ENCODE measurements at regions not wholly inside any gene's neighbourhood (a gene's known extent, or its start where the extent isn't known, plus 50 kb on each side); places are given as distances from the start of the nearest gene placed in this dataset.

- DNase-seq: no peak
Observed at GRCh38 chr3:111244760-111245159, 173.1 kb downstream of the NECTIN3 start.

GRCh38 chr3:111246967-111247760 lies 175.5 kb downstream of the NECTIN3 start:
- DNase-seq: no peak

- no peak for DNase-seq
Observed at GRCh38 chr3:111248406-111248805, 176.8 kb downstream of the NECTIN3 start.

- DNase-seq: no peak
Observed at GRCh38 chr3:111249421-111249820, 177.8 kb downstream of the NECTIN3 start.

- no peak for DNase-seq
Observed at GRCh38 chr3:111252779-111253178, 181.2 kb downstream of the NECTIN3 start.

- no peak for DNase-seq
Observed at GRCh38 chr3:111253733-111254132, 182.1 kb downstream of the NECTIN3 start.

- DNase-seq: no peak
Observed at GRCh38 chr3:111260878-111261277, 189.3 kb downstream of the NECTIN3 start.

- DNase-seq: no peak
Observed at GRCh38 chr3:111269777-111270176, 198.2 kb downstream of the NECTIN3 start.

GRCh38 chr3:111277226-111277625 lies 205.6 kb downstream of the NECTIN3 start:
- no peak for DNase-seq

GRCh38 chr3:111278959-111279358 lies 207.3 kb downstream of the NECTIN3 start:
- DNase-seq: no peak

GRCh38 chr3:111282024-111282423 lies 210.4 kb downstream of the NECTIN3 start:
- no peak for DNase-seq

GRCh38 chr3:111283165-111283564 lies 211.5 kb downstream of the NECTIN3 start:
- no peak for DNase-seq

GRCh38 chr3:111284503-111285183 lies 213.0 kb downstream of the NECTIN3 start:
- DNase-seq: peak; percentile 18

GRCh38 chr3:111285184-111285538 lies 213.5 kb downstream of the NECTIN3 start:
- DNase-seq: no peak

GRCh38 chr3:111285694-111286093 lies 214.1 kb downstream of the NECTIN3 start:
- DNase-seq: peak; percentile 91

GRCh38 chr3:111286746-111287145 lies 215.1 kb downstream of the NECTIN3 start:
- DNase-seq: no peak

GRCh38 chr3:111292117-111292516 lies 220.5 kb downstream of the NECTIN3 start:
- DNase-seq: no peak

- DNase-seq: no peak
Observed at GRCh38 chr3:111299192-111299615, 227.6 kb downstream of the NECTIN3 start.

GRCh38 chr3:111301238-111301798 lies 229.7 kb downstream of the NECTIN3 start:
- no peak for DNase-seq

- no peak for DNase-seq
Observed at GRCh38 chr3:111302063-111302462, 230.4 kb downstream of the NECTIN3 start.

GRCh38 chr3:111303760-111304159 lies 232.1 kb downstream of the NECTIN3 start:
- DNase-seq: no peak

GRCh38 chr3:111307676-111308075 lies 234.3 kb upstream of the CD96 start:
- DNase-seq: no peak

- no peak for DNase-seq
Observed at GRCh38 chr3:111311126-111311525, 230.9 kb upstream of the CD96 start.

- no peak for DNase-seq
Observed at GRCh38 chr3:111311709-111312235, 230.2 kb upstream of the CD96 start.

Data from NCI-H1105 treated with DMSO at 0.1 percent for 48 hours (cell line).